HG03280 (cell line): ENCODE measurements at regions not wholly inside any gene's neighbourhood (a gene's known extent, or its start where the extent isn't known, plus 50 kb on each side); places are given as distances from the start of the nearest gene placed in this dataset.
"Not testable (repeated sequence)": the region's sequence is repeated elsewhere in the genome, so short reads cannot be mapped to it uniquely, and the experiment has no call there.

ENCODE experiments used
- ATAC-seq: cut with Tn5 transposase; IDR thresholded peaks from one replicate; pipeline ENCODE4 v1.9.1; 2021; ENCODE audit warnings: mild to moderate bottlenecking, moderate library complexity; ENCODE audit not compliant: unreplicated experiment

DNA sequence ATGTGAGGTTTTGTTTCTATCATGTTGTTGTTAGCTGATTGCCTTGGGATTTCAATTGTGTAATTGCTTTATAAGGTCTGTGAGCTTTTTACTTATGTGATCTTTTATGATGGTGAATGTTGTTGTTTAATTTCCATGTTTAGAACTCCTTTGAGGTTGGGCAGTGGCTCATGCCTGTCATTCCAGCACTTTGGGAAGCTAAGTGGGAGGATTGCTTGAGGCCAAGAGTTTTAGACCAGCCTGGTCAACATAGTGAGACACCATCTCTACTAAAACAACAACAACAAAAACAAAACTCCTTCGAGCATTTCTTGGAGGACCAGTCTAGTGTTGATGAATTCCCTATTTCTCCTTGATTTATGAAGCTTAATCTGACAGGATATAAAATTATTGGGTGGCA is 102.1 kb upstream of the PMCH start:
- no peak for ATAC-seq

DNA sequence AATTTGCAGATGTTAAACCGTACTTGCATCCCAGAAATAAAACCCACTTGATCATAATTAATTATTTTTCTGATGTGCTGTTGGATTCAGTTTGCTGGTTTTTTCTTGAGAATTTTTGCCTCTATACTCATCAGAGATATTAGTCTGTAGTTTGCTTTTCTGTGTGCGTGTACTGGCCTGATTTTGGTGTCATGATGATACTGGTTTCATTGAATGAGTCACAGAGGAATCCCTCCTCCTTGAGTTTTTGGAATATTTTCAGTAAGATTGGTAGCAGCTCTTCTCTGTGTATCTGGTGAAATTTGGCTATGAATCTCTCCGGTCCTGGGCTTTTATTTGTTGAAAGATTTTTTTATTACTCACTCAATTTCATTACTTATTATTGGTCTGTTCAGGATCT is 100.4 kb upstream of the PMCH start:
- ATAC-seq, result no peak

DNA sequence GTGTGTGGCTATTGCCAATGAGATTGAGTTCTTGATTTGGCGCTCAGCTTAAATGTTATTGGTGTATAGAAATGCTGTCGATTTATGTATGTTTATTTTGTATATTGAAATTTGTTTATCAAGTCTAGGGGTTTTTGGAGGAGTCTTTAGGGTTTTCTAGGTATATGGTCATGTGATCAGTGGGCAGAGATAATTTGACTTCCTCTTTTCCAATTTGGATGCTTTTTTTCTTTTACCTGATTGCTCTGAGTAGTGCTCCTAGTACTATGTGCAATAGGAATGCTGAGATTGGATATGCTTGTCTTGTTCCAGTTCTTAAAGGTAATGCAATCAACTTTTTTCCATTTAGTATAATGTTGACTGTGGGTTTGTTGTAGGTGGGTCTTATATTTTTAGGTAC is 99.8 kb upstream of the PMCH start:
- no peak for ATAC-seq

DNA sequence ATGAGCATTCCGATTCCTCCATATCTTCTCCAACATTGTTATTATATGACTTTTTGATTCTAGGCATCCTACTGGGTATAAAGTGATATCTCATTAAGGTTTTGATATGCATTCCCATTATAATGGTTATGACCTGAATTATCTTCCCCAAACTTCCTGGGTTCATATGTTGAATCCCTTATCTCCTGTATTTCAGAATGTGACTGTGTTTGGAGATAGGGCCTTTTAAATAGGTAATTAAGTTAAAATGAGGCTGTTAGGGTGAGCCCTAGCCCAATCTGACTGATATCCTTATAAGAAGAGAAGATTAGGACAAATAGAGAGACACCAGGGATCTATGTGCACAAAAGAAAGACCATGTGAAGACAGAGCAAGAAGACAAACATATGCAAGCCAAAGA is 96.9 kb upstream of the PMCH start:
- ATAC-seq, result no peak

DNA sequence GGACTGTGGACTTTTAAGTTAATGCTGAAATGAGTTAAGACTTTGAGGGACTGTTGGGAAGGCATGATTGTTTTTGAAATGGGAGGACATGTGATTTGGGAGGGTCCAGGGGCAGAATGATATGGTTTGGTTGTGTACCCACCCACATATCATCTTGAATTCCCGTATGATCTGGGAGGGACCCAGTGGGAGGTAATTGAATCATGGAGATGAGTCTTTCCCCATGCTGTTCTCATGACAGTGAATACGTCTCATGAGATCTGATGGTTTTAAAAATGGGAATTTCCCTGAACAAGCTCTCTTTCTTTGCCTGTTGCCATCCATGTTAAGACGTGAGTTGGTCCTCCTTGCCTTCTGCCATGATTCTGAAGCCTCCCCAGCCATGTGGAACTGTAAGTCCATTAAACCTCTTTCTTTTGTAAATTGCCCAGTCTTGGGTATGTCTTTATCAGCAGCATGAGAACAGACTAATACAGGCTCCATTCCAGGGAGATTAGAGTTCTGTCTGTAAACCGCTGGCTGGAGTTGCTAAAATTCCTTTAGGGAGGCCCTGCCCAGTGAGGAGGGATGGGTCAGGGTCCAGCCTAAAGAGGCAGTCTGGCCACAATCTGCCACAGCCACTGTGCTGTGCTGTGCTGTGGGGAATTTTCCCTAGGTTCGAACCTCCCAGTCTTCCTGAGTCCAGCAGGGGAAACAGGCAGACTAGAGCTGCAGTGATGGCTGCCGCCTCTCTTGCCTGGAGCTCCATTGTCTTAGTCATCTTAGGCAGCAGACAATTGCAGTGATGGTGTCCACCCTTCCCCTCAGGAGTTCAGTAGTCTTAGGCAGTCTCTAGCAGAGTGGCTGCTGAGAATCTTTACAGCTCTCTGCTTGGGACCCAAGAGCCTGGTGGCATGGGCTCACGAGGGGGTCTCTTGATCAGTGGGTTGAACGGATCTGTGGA is 94.1 kb upstream of the PMCH start:
- ATAC-seq, result not testable (repeated sequence)

DNA sequence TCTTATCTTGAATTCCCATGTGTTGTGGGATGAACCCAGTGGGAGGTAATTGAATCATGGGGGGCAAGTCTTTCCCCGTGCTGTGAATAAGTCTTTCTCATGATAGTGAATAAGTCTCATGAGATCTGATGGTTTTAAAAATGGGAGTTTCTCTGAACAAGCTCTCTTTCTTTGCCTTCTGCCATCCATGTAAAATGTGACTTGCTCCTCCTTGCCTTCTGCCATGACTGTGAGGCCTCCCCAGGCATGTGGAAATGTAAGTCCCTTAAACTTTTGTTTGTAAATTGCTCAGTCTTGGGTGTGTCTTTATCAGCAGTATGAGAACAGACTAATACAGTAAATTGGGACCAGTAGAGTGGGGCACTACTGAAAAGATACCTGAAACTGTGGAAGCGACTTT is 92.1 kb upstream of the PMCH start:
- not testable (repeated sequence) for ATAC-seq

DNA sequence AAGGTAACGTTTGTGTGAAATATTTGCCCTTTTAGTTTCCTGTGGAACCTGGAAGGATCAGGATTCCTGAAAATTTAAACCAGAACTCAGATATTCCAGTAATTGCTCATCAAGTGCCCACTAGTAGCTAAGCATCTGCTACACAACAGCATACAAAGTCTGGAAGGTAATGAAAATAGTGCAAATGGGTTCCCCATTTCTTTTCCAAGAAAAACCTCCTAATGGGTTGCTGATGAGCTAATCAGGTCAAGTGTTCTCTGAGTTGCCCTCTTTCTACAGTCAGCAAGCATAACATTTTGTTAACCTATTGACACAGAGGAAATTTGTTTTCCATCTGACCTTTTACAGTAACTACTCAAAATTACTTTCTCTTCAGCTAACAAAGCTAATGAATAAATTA is 83.6 kb upstream of the PMCH start:
- no peak for ATAC-seq

DNA sequence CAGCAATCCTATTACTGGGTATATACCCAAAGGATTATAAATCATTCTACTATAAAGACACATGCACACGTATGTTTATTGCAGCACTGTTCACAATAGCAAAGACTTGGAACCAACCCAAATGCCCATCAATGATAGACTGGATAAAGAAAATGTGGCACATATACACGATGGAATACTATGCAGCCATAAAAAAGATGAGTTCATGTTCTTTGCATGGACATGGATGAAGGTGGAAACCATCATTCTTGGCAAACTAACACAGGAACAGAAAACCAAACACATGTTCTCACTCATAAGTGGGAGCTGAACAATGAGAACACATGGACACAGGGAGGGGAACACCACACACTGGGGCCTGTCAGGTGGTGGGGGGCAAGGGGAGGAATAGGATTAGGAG is 58.1 kb upstream of the PMCH start:
- ATAC-seq, result not testable (repeated sequence)

DNA sequence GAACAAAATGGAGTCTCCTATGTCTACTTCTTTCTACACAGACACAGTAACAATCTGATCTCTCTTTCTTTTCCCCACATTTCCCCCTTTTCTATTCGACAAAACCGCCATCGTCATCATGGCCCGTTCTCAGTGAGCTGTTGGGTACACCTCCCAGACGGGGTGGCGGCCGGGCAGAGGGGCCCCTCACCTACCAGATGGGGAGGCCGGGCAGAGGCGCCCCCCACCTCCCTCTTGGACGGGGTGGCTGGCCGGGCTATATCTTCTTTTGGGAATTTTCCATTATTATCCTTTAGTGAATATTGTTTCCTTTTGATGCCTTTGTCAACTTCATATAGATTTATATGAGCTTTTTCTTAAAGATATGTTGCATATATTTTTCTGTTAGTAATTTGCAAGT is 53.4 kb upstream of the PMCH start:
- not testable (repeated sequence) for ATAC-seq

DNA sequence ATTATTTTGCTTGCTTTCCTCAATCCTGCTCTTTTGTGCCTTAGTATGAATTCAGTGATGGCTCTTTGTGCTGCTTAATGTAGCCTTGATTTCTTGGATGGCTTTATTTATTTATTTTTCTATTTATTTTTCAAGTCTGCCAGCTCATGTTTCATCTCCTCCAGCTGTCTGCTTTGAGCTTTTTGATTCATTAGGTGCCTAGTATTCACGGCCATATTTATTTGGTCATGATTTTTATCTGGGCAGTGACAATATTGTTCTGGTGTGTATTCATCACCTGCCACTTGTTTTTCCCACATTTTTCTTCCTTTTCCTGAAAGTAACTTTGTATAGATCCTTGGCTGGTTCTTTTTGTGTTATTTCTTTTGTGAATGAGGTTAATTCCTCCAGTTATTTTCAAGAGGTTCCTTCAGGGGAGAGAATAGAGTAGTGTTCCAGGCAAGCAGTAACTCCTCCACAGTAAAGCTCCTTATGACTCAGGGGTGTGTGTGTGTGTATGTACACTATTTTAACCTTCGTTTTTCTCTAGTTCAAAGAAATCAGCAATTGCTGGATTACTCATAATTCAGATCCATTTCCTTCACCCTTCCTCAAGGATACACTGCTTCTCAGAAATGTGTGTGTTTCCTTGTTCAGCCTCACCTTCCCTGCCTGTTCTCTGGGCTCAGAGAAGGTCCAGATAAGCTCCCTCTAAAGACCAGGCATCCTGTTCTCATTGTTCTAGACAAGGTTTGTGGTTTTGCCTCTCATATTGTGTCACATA is 51.6 kb upstream of the PMCH start:
- no peak for ATAC-seq
